ENCODE measurements at regions not wholly inside any gene's neighbourhood (a gene's known extent, or its start where the extent isn't known, plus 50 kb on each side); places are given as distances from the start of the nearest gene placed in this dataset.

- DNase-seq (ENCODE audit: low read depth in 2 of 2) = no peak
These were observed 95.7 kb upstream of the VPREB1 start for GRCh38 chr22:22148905-22149304.

GRCh38 chr22:22144858-22145257 lies 99.7 kb upstream of the VPREB1 start:
- no peak for DNase-seq (ENCODE audit: low read depth in 2 of 2)

- no peak for DNase-seq (ENCODE audit: low read depth in 2 of 2)
These were observed 101.1 kb upstream of the VPREB1 start for GRCh38 chr22:22143448-22143847.

- DNase-seq (ENCODE audit: low read depth in 2 of 2) = no peak
These were observed 101.9 kb upstream of the VPREB1 start for GRCh38 chr22:22142661-22143060.

- DNase-seq (ENCODE audit: low read depth in 2 of 2) = no peak
These were observed 102.6 kb upstream of the VPREB1 start for GRCh38 chr22:22141771-22142591.

GRCh38 chr22:22141031-22141430 lies 103.6 kb upstream of the VPREB1 start:
- DNase-seq (ENCODE audit: low read depth in 2 of 2) = no peak

- no peak for DNase-seq (ENCODE audit: low read depth in 2 of 2)
These were observed 105.2 kb upstream of the VPREB1 start for GRCh38 chr22:22139364-22139763.

- DNase-seq (ENCODE audit: low read depth in 2 of 2) = no peak
These were observed 105.7 kb upstream of the VPREB1 start for GRCh38 chr22:22138915-22139314.

- DNase-seq (ENCODE audit: low read depth in 2 of 2) = no peak
These were observed 106.7 kb upstream of the VPREB1 start for GRCh38 chr22:22137891-22138290.

- DNase-seq (ENCODE audit: low read depth in 2 of 2) = no peak
These were observed 110.7 kb upstream of the VPREB1 start for GRCh38 chr22:22133910-22134309.

- no peak for DNase-seq (ENCODE audit: low read depth in 2 of 2)
These were observed 113.5 kb upstream of the VPREB1 start for GRCh38 chr22:22130953-22131608.

GRCh38 chr22:22129387-22129786 lies 115.2 kb upstream of the VPREB1 start:
- no peak for DNase-seq (ENCODE audit: low read depth in 2 of 2)

- no peak for DNase-seq (ENCODE audit: low read depth in 2 of 2)
These were observed 116.1 kb upstream of the VPREB1 start for GRCh38 chr22:22128440-22128839.

GRCh38 chr22:22127100-22127499 lies 117.5 kb upstream of the VPREB1 start:
- DNase-seq (ENCODE audit: low read depth in 2 of 2) = no peak

GRCh38 chr22:22125579-22126468 lies 118.8 kb upstream of the VPREB1 start:
- DNase-seq (ENCODE audit: low read depth in 2 of 2) = no peak

- no peak for DNase-seq (ENCODE audit: low read depth in 2 of 2)
These were observed 119.5 kb upstream of the VPREB1 start for GRCh38 chr22:22125028-22125578.

GRCh38 chr22:22124374-22124773 lies 120.2 kb upstream of the VPREB1 start:
- no peak for DNase-seq (ENCODE audit: low read depth in 2 of 2)

- DNase-seq (ENCODE audit: low read depth in 2 of 2) = no peak
These were observed 120.7 kb upstream of the VPREB1 start for GRCh38 chr22:22123960-22124278.

- DNase-seq (ENCODE audit: low read depth in 2 of 2) = no peak
These were observed 121.2 kb upstream of the VPREB1 start for GRCh38 chr22:22123118-22123959.

- no peak for DNase-seq (ENCODE audit: low read depth in 2 of 2)
These were observed 122.1 kb upstream of the VPREB1 start for GRCh38 chr22:22122348-22123117.

All from fibroblast of skin of left biceps (primary cell).